ENCODE measurements at regions not wholly inside any gene's neighbourhood (a gene's known extent, or its start where the extent isn't known, plus 50 kb on each side); places are given as distances from the start of the nearest gene placed in this dataset.
A peak's percentile ranks its signal among the peaks of the same experiment; 100 is the strongest.

GRCh38 chr3:148408667-148409066, 289.0 kb upstream of the AGTR1 start:
- Histone ChIP-seq H3K36me3 (ENCODE audit: insufficient read depth) (no peaks in the 10 kb centered on the region), H3K4me1 (ENCODE audit: insufficient read depth) (no peaks in the 10 kb centered on the region), H3K27ac (ENCODE audit: low read depth) (no peak overlapping the region), H3K9me2 (ENCODE audit: insufficient read depth) (0 out of 2 replicates have a peak, but pooled peaks cover 2% of the 10 kb centered on the region), H3F3A (replicated peaks; ENCODE audit: low read depth) (no peaks in the 10 kb centered on the region), H3K4me2 (no peak overlapping the region), H3K79me2 (replicated peaks; ENCODE audit: insufficient read depth) (no peaks in the 10 kb centered on the region), H2AFZ (no peak overlapping the region), H4K20me1 (replicated peaks; ENCODE audit: insufficient read depth) (no peaks in the 10 kb centered on the region), H3K27me3 (ENCODE audit: insufficient read depth) (no peaks in the 10 kb centered on the region), H3K4me3 (no peak overlapping the region)
- H3K27me3 Mint-ChIP-seq (ENCODE audit: insufficient read depth, low read depth, poor library complexity), result peaks cover 4% of the 10 kb centered on the region
- DNase-seq (ENCODE audit: low spot score) (peak; percentile 16), ATAC-seq (no peak)
- H3K9me3 Mint-ChIP-seq, result peaks cover 41% of the 10 kb centered on the region
- no peak overlapping the region for H3K27ac Mint-ChIP-seq
- no peak overlapping the region for H3K4me3 Mint-ChIP-seq
- H3K36me3 Mint-ChIP-seq (ENCODE audit: low read depth), result peaks cover 32% of the 10 kb centered on the region
- H3K4me1 Mint-ChIP-seq, result peaks cover 3% of the 10 kb centered on the region; the same call in 2 of the 3 replicates
- no peak for TF ChIP-seq ZNF114 (CRISPR knock-in tag; IDR thresholded peaks at IDR 0.05)
- no peak for TF ChIP-seq ETS1 (IDR thresholded peaks at IDR 0.05)
- TF ChIP-seq JUNB (IDR thresholded peaks at IDR 0.05; ENCODE audit: unreplicated experiment), result no peak
- no peak for TF ChIP-seq REST (IDR thresholded peaks at IDR 0.05; ENCODE audit: unreplicated experiment)
- TF ChIP-seq EZH2 (IDR thresholded peaks at IDR 0.05; ENCODE audit: low read depth, unreplicated experiment), result no peak
- TF ChIP-seq POLR2AphosphoS5 (IDR thresholded peaks at IDR 0.05; ENCODE audit: low read depth), result no peak
- peak; percentile 34 to 58 for TF ChIP-seq CTCF (conservative IDR thresholded peaks at IDR 0.05; ENCODE audit: low read depth in 2 of 2)
- TF ChIP-seq EZH2phosphoT487 (IDR thresholded peaks at IDR 0.05; ENCODE audit: unreplicated experiment), result no peak

DNA sequence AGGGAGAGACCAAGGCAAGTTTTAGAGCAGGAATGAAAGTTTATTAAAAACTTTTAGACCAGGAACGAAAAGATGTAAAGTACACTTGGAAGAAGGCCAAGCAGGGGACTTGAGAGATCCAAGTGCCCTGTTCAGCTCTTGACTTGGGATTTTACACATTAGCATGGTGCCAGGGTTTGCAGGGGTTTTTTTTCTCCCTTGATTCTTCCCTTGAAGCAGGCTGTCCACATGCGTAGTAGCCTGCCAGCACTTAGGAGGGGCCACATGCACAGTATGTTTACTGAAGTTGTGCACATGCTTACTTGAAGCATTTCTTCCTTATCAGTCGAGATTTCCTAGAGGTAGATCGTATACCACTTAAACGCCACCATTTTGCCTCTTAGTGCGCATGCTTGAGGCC, 277.5 kb upstream of the AGTR1 start:
- ATAC-seq, result no peak
- no peaks in the 10 kb centered on the region for H4K20me1 ChIP-seq (replicated peaks; ENCODE audit: insufficient read depth)
- H3K4me2 ChIP-seq, result no peak overlapping the region
- H2AFZ ChIP-seq, result peak overlapping the region; percentile 80
- Mint-ChIP-seq H3K9me3 (peaks cover 5% of the 10 kb centered on the region), H3K36me3 (ENCODE audit: low read depth) (peaks cover 5% of the 10 kb centered on the region), H3K4me3 (no peak overlapping the region), H3K27ac (no peak overlapping the region), H3K27me3 (ENCODE audit: insufficient read depth, low read depth, poor library complexity) (no peaks in the 10 kb centered on the region), H3K4me1 (peaks cover 5% of the 10 kb centered on the region; the same call in 1 of the 3 replicates)
- peaks cover 9% of the 10 kb centered on the region; the same call in 1 of the 2 replicates for H3K9me2 ChIP-seq (ENCODE audit: insufficient read depth)
- DNase-seq (ENCODE audit: low spot score), result no peak
- no peak overlapping the region for H3K4me3 ChIP-seq
- no peaks in the 10 kb centered on the region for H3F3A ChIP-seq (replicated peaks; ENCODE audit: low read depth)
- H3K36me3 ChIP-seq (ENCODE audit: insufficient read depth), result no peaks in the 10 kb centered on the region; the same call in 1 of the 2 replicates
- H3K27me3 ChIP-seq (ENCODE audit: insufficient read depth), result no peaks in the 10 kb centered on the region
- H3K4me1 ChIP-seq (ENCODE audit: insufficient read depth), result peaks cover 4% of the 10 kb centered on the region; the same call in 1 of the 2 replicates
- no peak overlapping the region for H3K27ac ChIP-seq (ENCODE audit: low read depth)
- H3K79me2 ChIP-seq (replicated peaks; ENCODE audit: insufficient read depth), result no peaks in the 10 kb centered on the region
- TF ChIP-seq JUNB (IDR thresholded peaks at IDR 0.05; ENCODE audit: unreplicated experiment) (no peak), ETS1 (IDR thresholded peaks at IDR 0.05) (no peak), STAT1 (IDR thresholded peaks at IDR 0.05; ENCODE audit: unreplicated experiment) (no peak), ZNF331 (CRISPR knock-in tag; IDR thresholded peaks at IDR 0.05; ENCODE audit: low read depth) (no peak)

All from GM23338 (cell line).